ENCODE measurements at regions not wholly inside any gene's neighbourhood (a gene's known extent, or its start where the extent isn't known, plus 50 kb on each side); places are given as distances from the start of the nearest gene placed in this dataset.

DNA sequence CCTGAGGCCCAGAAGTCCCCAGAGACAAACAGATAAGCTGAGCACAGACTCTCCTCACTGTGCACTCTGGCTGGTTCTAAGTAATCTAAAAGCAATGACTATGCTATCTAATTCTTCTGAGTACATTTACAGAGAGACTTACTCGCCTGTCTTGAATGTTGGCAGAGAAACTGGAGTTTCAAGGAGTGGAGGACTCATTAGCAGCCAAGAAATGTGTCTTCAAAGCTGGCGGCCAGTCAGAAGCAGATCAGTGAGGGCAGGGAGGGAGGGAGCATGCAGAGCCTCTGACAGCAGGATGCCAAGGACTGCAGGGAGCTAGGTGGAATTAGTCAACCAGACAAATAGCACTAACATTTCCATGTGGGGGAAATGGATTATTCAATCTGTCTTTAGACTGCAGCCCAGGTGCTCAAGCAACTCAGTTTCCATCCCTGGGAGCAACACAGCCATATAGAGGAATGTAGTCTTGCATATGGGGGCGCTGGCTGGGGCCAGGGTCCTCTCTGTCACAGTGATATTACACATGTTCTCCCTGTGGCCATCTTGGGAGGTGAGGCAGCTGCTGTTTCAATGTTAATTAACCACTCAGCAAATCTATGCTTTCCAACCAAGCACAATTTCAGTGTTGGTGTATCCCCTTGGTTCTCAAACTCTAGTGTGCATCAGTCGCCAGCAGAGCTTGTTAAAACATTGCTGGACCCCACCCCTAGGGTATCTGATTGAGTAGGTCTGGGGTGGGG is 97.9 kb downstream of the CCNA1 start:
- TF ChIP-seq, protein P1, sequence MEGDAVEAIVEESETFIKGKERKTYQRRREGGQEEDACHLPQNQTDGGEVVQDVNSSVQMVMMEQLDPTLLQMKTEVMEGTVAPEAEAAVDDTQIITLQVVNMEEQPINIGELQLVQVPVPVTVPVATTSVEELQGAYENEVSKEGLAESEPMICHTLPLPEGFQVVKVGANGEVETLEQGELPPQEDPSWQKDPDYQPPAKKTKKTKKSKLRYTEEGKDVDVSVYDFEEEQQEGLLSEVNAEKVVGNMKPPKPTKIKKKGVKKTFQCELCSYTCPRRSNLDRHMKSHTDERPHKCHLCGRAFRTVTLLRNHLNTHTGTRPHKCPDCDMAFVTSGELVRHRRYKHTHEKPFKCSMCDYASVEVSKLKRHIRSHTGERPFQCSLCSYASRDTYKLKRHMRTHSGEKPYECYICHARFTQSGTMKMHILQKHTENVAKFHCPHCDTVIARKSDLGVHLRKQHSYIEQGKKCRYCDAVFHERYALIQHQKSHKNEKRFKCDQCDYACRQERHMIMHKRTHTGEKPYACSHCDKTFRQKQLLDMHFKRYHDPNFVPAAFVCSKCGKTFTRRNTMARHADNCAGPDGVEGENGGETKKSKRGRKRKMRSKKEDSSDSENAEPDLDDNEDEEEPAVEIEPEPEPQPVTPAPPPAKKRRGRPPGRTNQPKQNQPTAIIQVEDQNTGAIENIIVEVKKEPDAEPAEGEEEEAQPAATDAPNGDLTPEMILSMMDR (IDR thresholded peaks at IDR 0.05; ENCODE audit: insufficient read depth in 1 of 2, low read depth in 1 of 2, low read length in 1 of 2, severe bottlenecking in 1 of 2, unreplicated experiment in 1 of 2): no peak
- H3K9me3 Mint-ChIP-seq (ENCODE audit: unreplicated experiment): no peaks in the 10 kb centered on the region
- no peak overlapping the region for H3K4me3 ChIP-seq (ENCODE audit: low read depth, low read length)
- H3K4me1 Mint-ChIP-seq (ENCODE audit: low read depth, unreplicated experiment): no peaks in the 10 kb centered on the region
- no peaks in the 10 kb centered on the region for H3K36me3 ChIP-seq (ENCODE audit: control insufficient read depth, insufficient read depth, low read length)
- H3K9me3 ChIP-seq: no peaks in the 10 kb centered on the region
- no peaks in the 10 kb centered on the region for H3K4me1 ChIP-seq
- intact Hi-C loops (cut with micrococcal nuclease; ENCODE audit: unreplicated experiment): no loop called here
- POLR2A ChIA-PET: no interaction called here
- CTCF ChIA-PET: no interaction called here
- H3K36me3 Mint-ChIP-seq (ENCODE audit: insufficient read depth, unreplicated experiment): no peaks in the 10 kb centered on the region
- no peaks in the 10 kb centered on the region for H3K27me3 ChIP-seq (replicated peaks; ENCODE audit: control insufficient read depth, insufficient read depth, low read length)
- no peak overlapping the region for H3K4me3 Mint-ChIP-seq (ENCODE audit: unreplicated experiment)
- DNase-seq: no peak
- H3K27me3 Mint-ChIP-seq (ENCODE audit: insufficient read depth, unreplicated experiment): peaks cover 14% of the 10 kb centered on the region
- no TSS peak for BruUV-seq (replicated peaks)
- H3K27ac Mint-ChIP-seq (ENCODE audit: unreplicated experiment): no peak overlapping the region

DNA sequence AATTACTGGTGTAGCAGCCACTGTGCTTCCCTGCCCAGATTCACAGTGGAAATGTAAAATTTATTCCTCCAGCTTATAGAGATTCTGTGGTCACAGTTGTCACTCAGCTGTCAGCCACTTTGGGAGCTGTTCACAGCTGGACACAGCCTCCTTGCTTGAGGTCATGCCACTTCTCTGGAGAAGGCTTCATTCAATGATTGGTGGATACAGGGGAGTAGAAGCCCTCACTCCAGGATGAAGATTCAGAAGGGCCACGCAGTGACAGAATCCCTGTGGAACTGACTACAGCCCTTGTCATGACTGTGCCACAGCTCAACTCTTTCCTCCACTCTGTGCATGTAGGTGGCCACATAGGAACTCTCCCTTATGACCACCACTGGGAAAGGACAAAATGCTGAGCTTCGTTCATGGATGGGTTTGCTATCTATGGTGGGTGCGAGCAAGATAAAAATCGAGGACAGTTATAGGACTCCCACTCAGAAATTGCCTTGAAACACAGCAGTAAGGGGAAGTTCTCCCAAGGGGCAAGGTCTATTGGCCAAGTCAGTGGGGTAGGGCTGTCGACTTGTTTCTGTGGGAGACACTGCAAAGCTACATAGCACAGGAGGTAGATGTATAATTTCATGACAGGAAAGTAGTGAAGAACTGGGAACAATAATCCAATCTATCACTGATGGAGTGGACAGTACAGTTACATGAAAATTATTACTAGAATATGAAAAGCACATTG is 98.7 kb downstream of the CCNA1 start:
- Histone ChIP-seq H3K27me3 (replicated peaks; ENCODE audit: control insufficient read depth, insufficient read depth, low read length) (no peaks in the 10 kb centered on the region), H3K9me3 (no peaks in the 10 kb centered on the region), H3K4me1 (no peaks in the 10 kb centered on the region), H3K36me3 (ENCODE audit: control insufficient read depth, insufficient read depth, low read length) (no peaks in the 10 kb centered on the region), H3K4me3 (ENCODE audit: low read depth, low read length) (no peak overlapping the region)
- Mint-ChIP-seq H3K4me3 (ENCODE audit: unreplicated experiment) (no peak overlapping the region), H3K4me1 (ENCODE audit: low read depth, unreplicated experiment) (no peaks in the 10 kb centered on the region), H3K36me3 (ENCODE audit: insufficient read depth, unreplicated experiment) (no peaks in the 10 kb centered on the region), H3K27ac (ENCODE audit: unreplicated experiment) (no peak overlapping the region), H3K27me3 (ENCODE audit: insufficient read depth, unreplicated experiment) (peaks cover 12% of the 10 kb centered on the region), H3K9me3 (ENCODE audit: unreplicated experiment) (no peaks in the 10 kb centered on the region)
- DNase-seq: no peak
- TF ChIP-seq, protein P1 (IDR thresholded peaks at IDR 0.05; ENCODE audit: insufficient read depth in 1 of 2, low read depth in 1 of 2, low read length in 1 of 2, severe bottlenecking in 1 of 2, unreplicated experiment in 1 of 2): no peak
- POLR2A ChIA-PET: no interaction called here
- intact Hi-C loops (cut with micrococcal nuclease; ENCODE audit: unreplicated experiment): no loop called here
- BruUV-seq (replicated peaks): no TSS peak
- CTCF ChIA-PET: no interaction called here

DNA sequence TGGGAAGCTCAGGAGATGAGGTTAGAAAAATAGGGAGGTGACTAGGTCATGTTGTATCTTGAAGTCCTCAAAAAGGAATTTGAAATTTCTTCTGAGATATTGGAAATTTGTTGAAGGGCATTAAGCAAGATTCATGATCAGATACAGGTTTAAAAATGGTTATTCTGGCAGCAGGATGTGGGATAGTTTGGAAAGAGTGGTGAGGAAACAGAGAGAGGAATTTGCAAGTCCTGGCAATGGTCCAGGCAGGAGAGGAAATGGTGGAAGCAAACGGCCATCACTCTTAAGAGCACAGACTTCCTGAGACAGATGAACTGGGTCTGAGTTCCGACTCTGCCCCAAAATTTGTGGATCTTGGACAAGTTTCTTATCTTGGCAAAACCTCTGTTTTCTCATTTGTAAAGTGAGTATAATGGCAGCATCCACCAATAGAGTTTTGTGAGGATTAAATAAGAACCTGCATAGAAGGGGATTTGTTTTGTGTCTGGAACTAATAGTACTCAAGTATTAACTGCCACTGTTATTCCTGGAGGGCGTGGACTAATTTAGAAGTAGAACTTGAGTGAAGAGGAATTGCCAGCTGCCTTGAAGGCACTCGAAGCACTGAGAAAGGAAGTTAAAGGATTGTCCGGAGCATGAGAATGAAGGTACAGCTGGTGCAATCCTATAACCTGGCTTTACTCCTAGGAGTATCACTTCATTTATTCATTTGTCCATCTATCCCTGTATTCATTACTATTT is 99.6 kb downstream of the CCNA1 start:
- ChIA-PET POLR2A (no interaction called here), CTCF (no interaction called here)
- Histone ChIP-seq H3K27me3 (replicated peaks; ENCODE audit: control insufficient read depth, insufficient read depth, low read length) (no peaks in the 10 kb centered on the region), H3K4me3 (ENCODE audit: low read depth, low read length) (no peak overlapping the region), H3K36me3 (ENCODE audit: control insufficient read depth, insufficient read depth, low read length) (no peaks in the 10 kb centered on the region), H3K9me3 (no peaks in the 10 kb centered on the region), H3K4me1 (no peaks in the 10 kb centered on the region)
- BruUV-seq (replicated peaks): no TSS peak
- H3K9me3 Mint-ChIP-seq (ENCODE audit: unreplicated experiment): no peaks in the 10 kb centered on the region
- intact Hi-C loops (cut with micrococcal nuclease; ENCODE audit: unreplicated experiment): no loop called here
- H3K4me1 Mint-ChIP-seq (ENCODE audit: low read depth, unreplicated experiment): no peaks in the 10 kb centered on the region
- H3K36me3 Mint-ChIP-seq (ENCODE audit: insufficient read depth, unreplicated experiment): no peaks in the 10 kb centered on the region
- DNase-seq: no peak
- H3K27ac Mint-ChIP-seq (ENCODE audit: unreplicated experiment): no peak overlapping the region
- TF ChIP-seq, protein P1 (IDR thresholded peaks at IDR 0.05; ENCODE audit: insufficient read depth in 1 of 2, low read depth in 1 of 2, low read length in 1 of 2, severe bottlenecking in 1 of 2, unreplicated experiment in 1 of 2): no peak
- no peak overlapping the region for H3K4me3 Mint-ChIP-seq (ENCODE audit: unreplicated experiment)
- peaks cover 12% of the 10 kb centered on the region for H3K27me3 Mint-ChIP-seq (ENCODE audit: insufficient read depth, unreplicated experiment)
